ENCODE measurements at regions not wholly inside any gene's neighbourhood (a gene's known extent, or its start where the extent isn't known, plus 50 kb on each side); places are given as distances from the start of the nearest gene placed in this dataset.

GRCh38 chr10:109618748-109619147 lies 304.6 kb downstream of the XPNPEP1 start:
- DNase-seq (ENCODE audit: low read depth, low spot score) (no peak), ATAC-seq (no peak)
- Histone ChIP-seq H3K9me2 (ENCODE audit: insufficient read depth) (no peaks in the 10 kb centered on the region), H3K79me2 (ENCODE audit: insufficient read depth, low read length) (no peaks in the 10 kb centered on the region), H4K20me1 (ENCODE audit: insufficient read depth) (no peaks in the 10 kb centered on the region), H3K4me2 (ENCODE audit: low read length) (no peak overlapping the region), H3K36me3 (ENCODE audit: control insufficient read depth in 1 of 2, insufficient read depth in 2 of 2, low read length in 2 of 2) (no peaks in the 10 kb centered on the region), H2AFZ (ENCODE audit: low read depth, low read length, poor library complexity, severe bottlenecking) (no peak overlapping the region), H3K27me3 (ENCODE audit: insufficient read depth, low read length) (no peaks in the 10 kb centered on the region), H3K4me3 (replicated peaks in 1 of 2; ENCODE audit: low read depth in 1 of 2, low read length in 2 of 2) (no peak overlapping the region), H3K4me1 (ENCODE audit: control insufficient read depth in 1 of 2, insufficient read depth in 2 of 2, low read length in 2 of 2) (no peaks in the 10 kb centered on the region), H3K9me3 (ENCODE audit: control insufficient read depth in 1 of 2, insufficient read depth in 1 of 2, low read depth in 1 of 2, low read length in 2 of 2) (peaks cover 0 to 3% of the 10 kb centered on the region in 2 experiments; a peak in 2 of 4 replicates), H3K9ac (ENCODE audit: low read length) (no peak overlapping the region), H3K27ac (ENCODE audit: low read depth, low read length) (no peak overlapping the region)
- POLR2A ChIA-PET: no interaction called here
- intact Hi-C loops (cut with micrococcal nuclease): no loop called here
- BruUV-seq (replicated peaks): no TSS peak
- RAD21 ChIA-PET (ENCODE audit: low non-redundant PET in 1 of 2, low total read pairs in 2 of 2, uncharacterized antibody in 2 of 2, unreplicated experiment in 2 of 2): no interaction called here
- CTCF ChIA-PET: no interaction called here
- no peak for TF ChIP-seq CTCF (IDR thresholded peaks at IDR 0.05 in 2 of 3, conservative IDR thresholded peaks at IDR 0.05 in 1 of 3; ENCODE audit: borderline replicate concordance in 1 of 3, insufficient read depth in 1 of 3, low read depth in 2 of 3, low read length in 2 of 3)
- TF ChIP-seq EZH2phosphoT487 (IDR thresholded peaks at IDR 0.05; ENCODE audit: borderline replicate concordance): no peak
- no peak for TF ChIP-seq ZNF274 (IDR thresholded peaks at IDR 0.05; ENCODE audit: low read depth, low read length)
- no peak for TF ChIP-seq FOSL1 (IDR thresholded peaks at IDR 0.05; ENCODE audit: low read depth)
- no peak for TF ChIP-seq REST (IDR thresholded peaks at IDR 0.05; ENCODE audit: low read depth)
- no peak for TF ChIP-seq SP1 (IDR thresholded peaks at IDR 0.05; ENCODE audit: low read depth)
- no peak for TF ChIP-seq JUND (IDR thresholded peaks at IDR 0.05)
- TF ChIP-seq YY1 (IDR thresholded peaks at IDR 0.05; ENCODE audit: extremely low read depth, insufficient replicate concordance, low read depth, low read length): no peak
- TF ChIP-seq EZH2 (IDR thresholded peaks at IDR 0.05): no peak

Measured in HCT116 (cell line).